Smooth muscle cell (in vitro differentiated cells): ENCODE measurements at regions not wholly inside any gene's neighbourhood (a gene's known extent, or its start where the extent isn't known, plus 50 kb on each side); places are given as distances from the start of the nearest gene placed in this dataset.
A peak's percentile ranks its signal among the peaks of the same experiment; 100 is the strongest.

Source experiments
- DNase-seq: peaks from one replicate; lab custom pipeline; 2025; ENCODE audit not compliant: unreplicated experiment; lab: John Stamatoyannopoulos, UW
- H2AFZ ChIP-seq: fragments of 200-600 bp; sonication (generic); 2 replicates; pipeline ENCODE4 v1.6.0; 2016; ENCODE audit warnings: antibody characterized with exemption, low read depth, mild to moderate bottlenecking
- H3F3A ChIP-seq: fragments of 200-600 bp; sonication (generic); 2 replicates; pipeline ENCODE4 v1.6.0; 2017; ENCODE audit warnings: antibody characterized with exemption, low read depth
- H3K27ac ChIP-seq: fragments of 200-600 bp; sonication (generic); 2 replicates; pipeline ENCODE4 v1.5.1; 2016; ENCODE audit warnings: low read depth, mild to moderate bottlenecking
- H3K27me3 ChIP-seq: fragments of 200-600 bp; sonication (generic); 2 replicates; pipeline ENCODE4 v1.6.1; 2016; ENCODE audit warnings: low read depth, mild to moderate bottlenecking
- H3K36me3 ChIP-seq: fragments of 200-600 bp; sonication (generic); 2 replicates; pipeline ENCODE4 v1.5.1; 2016; ENCODE audit warnings: low read depth
- H3K4me1 ChIP-seq: fragments of 200-600 bp; sonication (generic); 2 replicates; pipeline ENCODE4 v1.5.1; 2016; ENCODE audit warnings: low read depth
- H3K4me2 ChIP-seq: fragments of 200-600 bp; sonication (generic); 2 replicates; pipeline ENCODE4 v1.6.0; 2016; ENCODE audit warnings: mild to moderate bottlenecking
- H3K4me3 ChIP-seq: fragments of 200-600 bp; sonication (generic); 2 replicates; pipeline ENCODE4 v1.5.1; 2016; ENCODE audit warnings: mild to moderate bottlenecking
- H3K79me2 ChIP-seq: fragments of 200-600 bp; sonication (generic); 2 replicates; pipeline ENCODE4 v1.6.0; 2016; ENCODE audit warnings: low read depth, mild to moderate bottlenecking
- H3K9ac ChIP-seq: fragments of 200-600 bp; sonication (generic); 2 replicates; pipeline ENCODE4 v1.6.0; 2016; ENCODE audit warnings: low read depth
- H3K9me3 ChIP-seq: fragments of 200-600 bp; sonication (generic); replicated peaks from 2 replicates; pipeline ENCODE4 v1.5.1; 2016; ENCODE audit warnings: low read depth
- H4K20me1 ChIP-seq: fragments of 200-600 bp; sonication (generic); 2 replicates; pipeline ENCODE4 v1.6.0; 2016; ENCODE audit warnings: low read depth
- CTCF ChIP-seq: fragments of 200-600 bp; sonication (generic); IDR thresholded peaks from 2 replicates; pipeline ENCODE4 v1.5.1; 2017; ENCODE audit warnings: borderline replicate concordance, mild to moderate bottlenecking, antibody characterized with exemption; ENCODE audit not compliant: insufficient read depth, poor library complexity, severe bottlenecking
- WGBS: methylation state at CpG from one replicate; pipeline ENCODE4 v1.1.7; 2016; ENCODE audit warnings: low lambda C conversion rate; 5-methylcytosine and 5-hydroxymethylcytosine counted together

- H3K79me2 ChIP-seq = no peaks in the 10 kb centered on the region
- WGBS = 80% methylated on average over 3 of the region's 3 CpGs
Observed at GRCh38 chr17:52298881-52299280, 140.4 kb upstream of the CA10 start.

DNA sequence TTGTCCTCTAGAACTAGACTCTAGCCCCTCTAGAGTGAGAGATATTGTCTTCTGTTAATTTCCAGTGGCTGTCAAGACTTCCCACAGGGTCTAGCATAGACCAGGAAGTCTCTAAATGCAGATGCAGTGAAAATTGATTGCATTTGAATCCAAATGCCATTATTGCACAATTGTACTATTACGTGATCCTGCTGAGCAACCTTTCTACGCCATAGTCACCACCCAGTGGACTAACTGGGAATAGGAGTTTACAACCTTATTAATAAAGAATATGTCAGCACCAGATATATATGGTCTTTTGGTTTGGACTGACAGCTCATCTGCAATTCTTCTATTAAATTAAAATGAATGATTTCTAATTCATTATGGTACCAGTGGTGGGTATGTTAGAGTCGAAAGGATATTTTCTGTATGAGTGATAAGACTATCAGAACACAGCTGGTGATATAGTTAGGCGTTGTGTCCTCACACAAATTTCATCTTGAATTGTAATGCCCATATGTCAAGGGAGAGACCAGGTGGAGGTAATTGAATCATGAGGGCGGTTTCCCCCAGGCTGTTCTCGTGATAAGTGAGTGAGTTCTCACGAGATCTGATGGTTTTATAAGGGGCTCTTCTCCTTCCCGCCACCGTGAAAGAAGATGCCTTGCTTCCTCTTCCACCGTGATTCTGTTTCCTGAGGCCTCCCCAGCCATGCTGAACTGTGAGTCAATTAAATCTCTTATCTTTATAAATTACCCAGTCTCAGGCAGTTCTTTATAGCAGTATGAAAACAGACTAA, 138.9 kb upstream of the CA10 start:
- TF ChIP-seq CTCF = peak; percentile 20
- H3K27ac ChIP-seq = no peak overlapping the region

More at GRCh38 chr17:52298881-52299280, 140.4 kb upstream of the CA10 start:
- Histone ChIP-seq H3K27me3 (peaks cover 9% of the 10 kb centered on the region), H3K4me3 (no peak overlapping the region), H3K9me3 (no peaks in the 10 kb centered on the region), H3K9ac (no peak overlapping the region), H3K4me2 (no peak overlapping the region), H3K36me3 (no peaks in the 10 kb centered on the region), H3K4me1 (no peaks in the 10 kb centered on the region), H3K27ac (no peak overlapping the region), H2AFZ (no peak overlapping the region), H3F3A (no peaks in the 10 kb centered on the region), H4K20me1 (no peaks in the 10 kb centered on the region)
- TF ChIP-seq CTCF = no peak
- no peak for DNase-seq

DNA sequence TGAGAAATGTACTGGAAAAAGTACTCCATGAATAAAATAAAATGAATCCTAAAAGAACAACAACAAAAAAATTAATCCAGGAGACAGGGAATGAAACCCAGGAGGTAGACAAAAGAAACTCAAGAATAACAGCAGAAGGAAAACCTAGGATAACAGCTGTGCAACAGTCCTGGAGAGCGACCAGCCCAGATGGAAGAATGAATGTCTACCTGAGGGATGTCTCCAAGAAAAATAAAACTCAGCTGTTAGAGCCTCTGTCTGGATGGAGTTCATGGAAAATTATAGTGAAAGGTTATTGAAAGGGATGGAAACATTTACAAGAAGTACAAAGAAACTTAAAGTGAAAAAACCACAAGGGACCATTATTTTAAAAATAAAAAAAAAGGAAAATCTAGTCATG, 135.8 kb upstream of the CA10 start:
- Histone ChIP-seq H3K4me3 (no peak overlapping the region), H3K27me3 (peaks cover 9% of the 10 kb centered on the region), H2AFZ (no peak overlapping the region), H3K9me3 (no peaks in the 10 kb centered on the region), H3K79me2 (no peaks in the 10 kb centered on the region), H3K36me3 (no peaks in the 10 kb centered on the region), H3K9ac (no peak overlapping the region), H3K27ac (no peak overlapping the region), H3F3A (no peaks in the 10 kb centered on the region), H4K20me1 (no peaks in the 10 kb centered on the region), H3K4me1 (no peaks in the 10 kb centered on the region), H3K4me2 (no peak overlapping the region)
- TF ChIP-seq CTCF = no peak
- WGBS = 90% methylated on average over 1 of the region's 1 CpG
- no peak for DNase-seq

More for the DNA sequence above, 138.9 kb upstream of the CA10 start:
- no peaks in the 10 kb centered on the region for H3K9me3 ChIP-seq
- H3K36me3 ChIP-seq = no peaks in the 10 kb centered on the region
- H3K4me1 ChIP-seq = no peaks in the 10 kb centered on the region
- DNase-seq = no peak
- 74% methylated on average over 10 of the region's 10 CpGs for WGBS
- no peak overlapping the region for H2AFZ ChIP-seq
- no peaks in the 10 kb centered on the region for H3F3A ChIP-seq
- no peak overlapping the region for H3K9ac ChIP-seq
- H3K4me2 ChIP-seq = no peak overlapping the region
- no peaks in the 10 kb centered on the region for H4K20me1 ChIP-seq
- H3K27me3 ChIP-seq = peaks cover 9% of the 10 kb centered on the region
- no peak overlapping the region for H3K4me3 ChIP-seq
- no peaks in the 10 kb centered on the region for H3K79me2 ChIP-seq

DNA sequence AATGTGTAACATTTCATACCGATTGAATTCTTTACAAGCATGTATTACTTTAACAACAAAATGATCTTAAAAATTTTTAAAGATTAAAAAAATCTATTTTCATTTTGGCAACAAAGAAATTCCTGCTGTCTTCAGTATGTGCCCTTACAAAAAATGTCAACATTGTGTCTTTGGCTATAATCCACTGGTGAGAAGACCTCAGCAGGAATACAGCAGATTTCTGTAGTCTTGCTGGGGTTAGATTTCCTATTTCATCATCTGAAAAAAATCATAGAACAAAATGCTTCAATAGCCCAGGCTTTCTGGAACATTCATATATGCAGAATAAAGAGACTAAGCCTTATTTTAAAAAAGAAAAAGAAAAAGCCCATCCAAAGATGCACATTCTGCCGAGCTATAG, 129.1 kb upstream of the CA10 start:
- no peak for TF ChIP-seq CTCF
- Histone ChIP-seq H3K27ac (no peak overlapping the region), H3K36me3 (no peaks in the 10 kb centered on the region), H3K9ac (no peak overlapping the region), H3K79me2 (no peaks in the 10 kb centered on the region), H3K4me2 (no peak overlapping the region), H2AFZ (no peak overlapping the region), H3K9me3 (no peaks in the 10 kb centered on the region), H3K4me3 (no peak overlapping the region), H3F3A (no peaks in the 10 kb centered on the region), H3K4me1 (no peaks in the 10 kb centered on the region), H4K20me1 (no peaks in the 10 kb centered on the region), H3K27me3 (peaks cover 2% of the 10 kb centered on the region)
- 88% methylated on average over 2 of the region's 2 CpGs for WGBS
- no peak for DNase-seq
